ENCODE measurements at regions not wholly inside any gene's neighbourhood (a gene's known extent, or its start where the extent isn't known, plus 50 kb on each side); places are given as distances from the start of the nearest gene placed in this dataset.
A peak's percentile ranks its signal among the peaks of the same experiment; 100 is the strongest.
"Not testable (repeated sequence)": the region's sequence is repeated elsewhere in the genome, so short reads cannot be mapped to it uniquely, and the experiment has no call there.

- peak; percentile 29 for DNase-seq
Measured at GRCh38 chr4:124939908-124940307, 227.4 kb upstream of the ANKRD50 start.

- DNase-seq: no peak
Measured at GRCh38 chr4:124938836-124939235, 226.3 kb upstream of the ANKRD50 start.

- no peak for DNase-seq
Measured at GRCh38 chr4:124937993-124938392, 225.5 kb upstream of the ANKRD50 start.

- DNase-seq: peak; percentile 85
Measured at GRCh38 chr4:124936427-124936826, 223.9 kb upstream of the ANKRD50 start.

- DNase-seq: peak; percentile 38
Measured at GRCh38 chr4:124934916-124935315, 222.4 kb upstream of the ANKRD50 start.

GRCh38 chr4:124933521-124933920, 221.0 kb upstream of the ANKRD50 start:
- DNase-seq: no peak

GRCh38 chr4:124932447-124932846, 219.9 kb upstream of the ANKRD50 start:
- DNase-seq: no peak

GRCh38 chr4:124931050-124931449, 218.5 kb upstream of the ANKRD50 start:
- no peak for DNase-seq

GRCh38 chr4:124922748-124923147, 210.2 kb upstream of the ANKRD50 start:
- DNase-seq: not testable (repeated sequence)

GRCh38 chr4:124918559-124919122, 206.1 kb upstream of the ANKRD50 start:
- no peak for DNase-seq

- no peak for DNase-seq
Measured at GRCh38 chr4:124915073-124915472, 202.5 kb upstream of the ANKRD50 start.

GRCh38 chr4:124913237-124913636, 200.7 kb upstream of the ANKRD50 start:
- no peak for DNase-seq

GRCh38 chr4:124910327-124910726, 197.8 kb upstream of the ANKRD50 start:
- no peak for DNase-seq

GRCh38 chr4:124907881-124908280, 195.3 kb upstream of the ANKRD50 start:
- DNase-seq: no peak

- DNase-seq: peak; percentile 59
Measured at GRCh38 chr4:124905441-124905840, 192.9 kb upstream of the ANKRD50 start.

- peak; percentile 61 for DNase-seq
Measured at GRCh38 chr4:124904723-124905388, 192.3 kb upstream of the ANKRD50 start.

GRCh38 chr4:124903995-124904722, 191.6 kb upstream of the ANKRD50 start:
- peak; percentile 85 for DNase-seq

GRCh38 chr4:124902001-124902515, 189.5 kb upstream of the ANKRD50 start:
- peak; percentile 67 for DNase-seq

GRCh38 chr4:124899997-124900396, 187.5 kb upstream of the ANKRD50 start:
- no peak for DNase-seq

GRCh38 chr4:124890522-124890921, 178.0 kb upstream of the ANKRD50 start:
- no peak for DNase-seq

- peak; percentile 38 for DNase-seq
Measured at GRCh38 chr4:124887739-124888138, 175.2 kb upstream of the ANKRD50 start.

GRCh38 chr4:124884316-124884715, 171.8 kb upstream of the ANKRD50 start:
- no peak for DNase-seq

GRCh38 chr4:124883632-124884031, 171.1 kb upstream of the ANKRD50 start:
- DNase-seq: no peak

- DNase-seq: no peak
Measured at GRCh38 chr4:124879195-124879594, 166.7 kb upstream of the ANKRD50 start.

All from NCI-H69 (cell line).